Adrenal gland (tissue), 9 donors: ENCODE measurements at regions not wholly inside any gene's neighbourhood (a gene's known extent, or its start where the extent isn't known, plus 50 kb on each side); places are given as distances from the start of the nearest gene placed in this dataset.
"Not testable (repeated sequence)": the region's sequence is repeated elsewhere in the genome, so short reads cannot be mapped to it uniquely, and the experiment has no call there.

Source experiments
- DNase-seq, 7 donors: peaks; one replicate each; pipeline ENCODE4 v3.0.0-alpha.2; 2019 to 2020
- H3K27ac ChIP-seq, 5 donors: fragments of 200-600 bp; sonication (generic) in 4 of 5; 1 replicate in 3 of 5; 2 replicates in 2 of 5; pipeline versions ENCODE4 v1.5.1 to v1.8.0; 2016 to 2020; ENCODE audit warnings: mild to moderate bottlenecking in 1 of 5
- H3K27me3 ChIP-seq: fragments of 200-600 bp; 2 replicates; pipeline ENCODE4 v1.8.0; 2021
- H3K36me3 ChIP-seq, 2 donors: fragments of 200-600 bp; replicated peaks in 1 of 2; 1 replicate in 1 of 2; 2 replicates in 1 of 2; pipeline versions ENCODE4 v1.5.1 to v1.8.0; 2018 to 2022
- H3K4me1 ChIP-seq, 2 donors: fragments of 200-600 bp; replicated peaks in 1 of 2; 1 replicate in 1 of 2; 2 replicates in 1 of 2; pipeline versions ENCODE4 v1.5.1 to v1.8.0; 2018 to 2021
- H3K4me3 ChIP-seq, 4 donors: fragments of 200-600 bp; sonication (generic) in 3 of 4; one replicate each; pipeline ENCODE4 v1.5.1; 2016 to 2018
- H3K9me3 ChIP-seq, 3 donors: fragments of 200-600 bp; sonication (generic) in 1 of 3; replicated peaks in 1 of 3; 1 replicate in 2 of 3; 2 replicates in 1 of 3; pipeline versions ENCODE4 v1.5.1 to v1.8.0; 2016 to 2021
- POLR2A ChIP-seq, 2 donors: fragments of 450-650 bp; IDR thresholded peaks; one replicate each; pipeline ENCODE4 v1.6.1; 2017; ENCODE audit warnings: antibody characterized with exemption in 2 of 2, mild to moderate bottlenecking in 2 of 2, moderate library complexity in 1 of 2
- WGBS, 4 donors: extraction: QIAGEN DNeasy Blood & Tissue Kit in 2 of 4; methylation state at CpG; one replicate each; pipeline versions ENCODE4 v1.1.5 to v1.1.7; 2013 to 2017; 5-methylcytosine and 5-hydroxymethylcytosine counted together
- intact Hi-C, 2 donors: fragments of 100-400 bp; cut with DNase I; formaldehyde crosslinking; loops; one replicate each; pipeline versions ENCODE4 v1.14.1 to v1.15.0; 2022 to 2023
- TF ChIP-seq, protein P1 (sequence below), 6 experiments: fragments of 450-650 bp in 4 of 6; fragments of 200-600 bp in 2 of 6; sonication (generic) in 1 of 6; IDR thresholded peaks; 1 replicate in 5 of 6; 2 replicates in 1 of 6; pipeline versions ENCODE4 v1.5.1 to v1.8.0; 2016 to 2021; ENCODE audit warnings: antibody characterized with exemption in 6 of 6, mild to moderate bottlenecking in 2 of 6, moderate library complexity in 1 of 6
- donor health status: healthy with polysubstance abuse.
- donor health status: Bipolar disorder and iron deficiency.
- donor health status: DM: yes; HTN: yes; CAD: no.
- donor health status: DM: no; HTN: no; CAD: no.
- donor health status: DM: no; HTN: no; CAD: no.

DNA sequence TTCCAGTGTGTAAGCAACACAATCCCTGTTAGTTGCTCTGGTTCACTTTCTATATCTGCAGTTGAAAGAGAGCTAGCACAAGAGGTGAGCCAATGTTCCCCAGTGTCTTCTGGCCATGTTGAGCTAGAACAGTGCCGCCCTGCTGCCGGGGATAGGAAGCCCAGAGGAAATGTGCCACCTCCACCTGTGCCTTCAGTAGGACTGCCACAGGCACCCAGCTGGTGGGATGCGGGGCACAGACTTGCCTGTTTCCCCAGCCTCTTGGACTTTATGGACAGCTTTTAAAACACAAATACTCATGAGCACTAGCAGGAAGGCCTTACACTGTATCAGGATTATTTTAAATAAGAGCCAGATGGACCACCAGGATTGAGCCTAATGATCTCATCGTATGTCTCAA is 234.5 kb upstream of the COBL start:
- DNase-seq: no peak
- TF ChIP-seq POLR2A (IDR thresholded peaks at IDR 0.05): no peak
- TF ChIP-seq, protein P1, sequence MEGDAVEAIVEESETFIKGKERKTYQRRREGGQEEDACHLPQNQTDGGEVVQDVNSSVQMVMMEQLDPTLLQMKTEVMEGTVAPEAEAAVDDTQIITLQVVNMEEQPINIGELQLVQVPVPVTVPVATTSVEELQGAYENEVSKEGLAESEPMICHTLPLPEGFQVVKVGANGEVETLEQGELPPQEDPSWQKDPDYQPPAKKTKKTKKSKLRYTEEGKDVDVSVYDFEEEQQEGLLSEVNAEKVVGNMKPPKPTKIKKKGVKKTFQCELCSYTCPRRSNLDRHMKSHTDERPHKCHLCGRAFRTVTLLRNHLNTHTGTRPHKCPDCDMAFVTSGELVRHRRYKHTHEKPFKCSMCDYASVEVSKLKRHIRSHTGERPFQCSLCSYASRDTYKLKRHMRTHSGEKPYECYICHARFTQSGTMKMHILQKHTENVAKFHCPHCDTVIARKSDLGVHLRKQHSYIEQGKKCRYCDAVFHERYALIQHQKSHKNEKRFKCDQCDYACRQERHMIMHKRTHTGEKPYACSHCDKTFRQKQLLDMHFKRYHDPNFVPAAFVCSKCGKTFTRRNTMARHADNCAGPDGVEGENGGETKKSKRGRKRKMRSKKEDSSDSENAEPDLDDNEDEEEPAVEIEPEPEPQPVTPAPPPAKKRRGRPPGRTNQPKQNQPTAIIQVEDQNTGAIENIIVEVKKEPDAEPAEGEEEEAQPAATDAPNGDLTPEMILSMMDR (IDR thresholded peaks at IDR 0.05): no peak
- H3K36me3 ChIP-seq: no peaks in the 10 kb centered on the region

DNA sequence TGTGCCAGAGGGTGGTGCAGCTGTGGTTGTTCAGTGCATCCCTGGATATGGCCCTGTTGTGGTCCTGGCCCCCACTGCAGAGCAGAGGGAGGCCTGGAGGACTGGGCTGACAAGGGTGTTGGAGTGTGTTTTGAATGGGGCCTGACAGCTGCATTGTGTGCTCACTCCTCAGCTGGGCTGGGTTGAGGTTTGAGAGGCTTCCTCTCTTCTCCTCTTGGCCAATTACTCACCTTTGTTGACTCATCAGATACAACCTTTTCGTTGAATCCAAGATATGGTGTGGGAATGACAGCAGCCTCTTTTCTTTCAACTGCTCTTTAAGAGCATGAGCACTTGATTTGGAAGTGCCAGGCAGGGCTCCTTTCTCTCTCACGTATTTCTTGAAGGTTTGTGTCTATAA is 228.5 kb upstream of the COBL start:
- WGBS, 4 donors: 56 to 77% (median 68%) methylated on average over 2 of the region's 2 CpGs
- Histone ChIP-seq H3K4me1 (no peaks in the 10 kb centered on the region), H3K4me3 (no peak overlapping the region), H3K27ac (no peak overlapping the region), H3K27me3 (no peaks in the 10 kb centered on the region), H3K9me3 (no peaks in the 10 kb centered on the region), H3K36me3 (no peaks in the 10 kb centered on the region)
- intact Hi-C loops: no loop called here
- TF ChIP-seq, protein P1 (IDR thresholded peaks at IDR 0.05): no peak
- no peak for TF ChIP-seq POLR2A (IDR thresholded peaks at IDR 0.05)
- DNase-seq: no peak

More for the DNA sequence above, 234.5 kb upstream of the COBL start:
- Histone ChIP-seq H3K27me3 (no peaks in the 10 kb centered on the region), H3K4me1 (no peaks in the 10 kb centered on the region), H3K4me3 (no peak overlapping the region), H3K27ac (no peak overlapping the region), H3K9me3 (no peaks in the 10 kb centered on the region)
- WGBS, 4 donors: 87 to 96% (median 93%) methylated on average over 3 to 4 of the region's 4 CpGs
- intact Hi-C loops: no loop called here

DNA sequence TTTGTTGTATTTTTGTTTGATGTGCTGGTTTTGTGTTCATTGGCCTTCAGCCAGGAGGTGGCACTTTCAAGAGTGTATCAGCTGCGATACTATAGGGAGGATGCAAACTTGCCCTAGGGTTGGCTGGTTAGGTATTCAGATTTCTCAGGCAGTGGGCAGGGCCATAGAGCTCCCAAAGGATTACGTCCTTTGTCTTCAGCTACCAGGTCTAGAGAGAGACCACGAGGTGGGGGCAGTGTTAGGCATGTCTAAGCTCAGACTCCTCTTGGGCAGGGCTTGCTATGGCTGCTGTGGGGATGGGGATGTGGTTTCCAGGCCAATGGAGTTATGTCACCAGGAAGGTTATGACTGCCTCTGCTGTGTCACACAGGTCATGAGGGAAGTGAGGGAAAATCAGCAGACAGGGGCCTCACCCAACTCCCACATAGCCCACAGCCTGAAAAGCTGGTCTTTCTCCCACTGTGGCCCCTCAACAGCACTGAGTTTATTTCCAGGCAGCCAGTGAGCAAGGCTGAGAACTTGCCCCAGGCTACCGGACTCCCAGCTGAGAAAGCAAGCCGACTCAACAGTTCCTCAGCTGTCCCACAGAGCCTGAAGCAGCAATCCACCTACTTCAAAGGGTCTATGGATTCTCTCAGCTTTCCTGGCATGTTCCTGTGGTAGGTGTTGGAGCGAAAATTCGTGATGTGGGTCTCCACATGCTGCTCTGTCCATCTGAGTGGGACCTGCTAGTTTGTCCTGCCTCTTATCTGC is 227.4 kb upstream of the COBL start:
- intact Hi-C loops: no loop called here
- 61 to 81% (median 76%) methylated on average over 7 of the region's 7 CpGs for WGBS, 4 donors

DNA sequence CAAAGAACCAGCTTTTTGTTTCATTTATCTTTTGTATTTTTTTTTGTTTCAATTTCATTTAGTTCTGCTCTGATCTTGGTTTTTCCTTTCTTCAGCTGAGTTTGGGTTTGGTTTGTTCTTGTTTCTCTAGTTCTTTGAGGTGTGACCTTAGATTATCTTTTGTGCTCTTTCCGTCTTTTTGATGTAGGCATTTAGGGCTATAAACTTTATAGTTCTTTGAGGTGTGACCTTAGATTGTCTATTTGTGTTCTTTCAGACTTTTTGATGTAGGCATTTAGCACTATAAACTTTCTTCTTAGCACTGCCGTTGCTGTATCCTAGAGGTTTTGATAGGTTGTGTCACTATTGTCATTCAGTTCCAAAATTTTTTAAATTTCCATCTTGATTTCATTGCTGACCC is 224.3 kb upstream of the COBL start:
- H3K27me3 ChIP-seq, intact Hi-C loops, H3K4me1 ChIP-seq, H3K4me3 ChIP-seq, DNase-seq, H3K27ac ChIP-seq, H3K9me3 ChIP-seq, H3K36me3 ChIP-seq: not testable (repeated sequence)
- 49 to 58% (median 54%) methylated on average over 2 of the region's 2 CpGs for WGBS, 4 donors

More for the DNA sequence above, 227.4 kb upstream of the COBL start:
- Histone ChIP-seq H3K4me3 (no peak overlapping the region), H3K9me3 (no peaks in the 10 kb centered on the region), H3K36me3 (no peaks in the 10 kb centered on the region), H3K27ac (no peak overlapping the region), H3K4me1 (no peaks in the 10 kb centered on the region), H3K27me3 (no peaks in the 10 kb centered on the region)
- no peak for DNase-seq
- TF ChIP-seq POLR2A (IDR thresholded peaks at IDR 0.05): no peak
- TF ChIP-seq, protein P1 (IDR thresholded peaks at IDR 0.05): no peak

DNA sequence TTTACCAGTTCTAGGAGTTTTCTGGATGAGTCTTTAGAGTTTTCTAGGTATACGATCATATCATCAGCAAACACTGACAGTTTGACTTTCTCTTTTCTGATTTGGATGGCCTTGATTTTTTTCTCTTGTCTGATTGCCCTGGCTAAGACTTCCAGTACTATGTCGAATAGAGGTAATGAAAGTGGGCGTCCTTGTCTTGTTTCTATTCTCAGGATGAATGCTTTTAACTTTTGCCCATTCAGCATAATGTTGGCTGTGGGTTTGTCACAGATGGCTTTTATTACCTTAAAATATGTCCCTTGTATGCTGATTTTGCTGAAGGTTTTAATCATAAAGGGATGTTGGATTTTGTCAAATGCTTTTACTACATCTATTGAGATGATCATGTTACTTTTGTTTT is 223.2 kb upstream of the COBL start:
- no peaks in the 10 kb centered on the region for H3K9me3 ChIP-seq
- no peak overlapping the region for H3K27ac ChIP-seq
- no peak overlapping the region for H3K4me3 ChIP-seq
- H3K27me3 ChIP-seq: no peaks in the 10 kb centered on the region
- WGBS, 4 donors: 46 to 55% (median 49%) methylated on average over 3 of the region's 3 CpGs
- no peaks in the 10 kb centered on the region for H3K36me3 ChIP-seq
- no peak for DNase-seq
- TF ChIP-seq, protein P1 (IDR thresholded peaks at IDR 0.05): no peak
- TF ChIP-seq POLR2A (IDR thresholded peaks at IDR 0.05): no peak
- intact Hi-C loops: no loop called here
- H3K4me1 ChIP-seq: no peaks in the 10 kb centered on the region
